Neural cell (in vitro differentiated cells): ENCODE measurements at regions not wholly inside any gene's neighbourhood (a gene's known extent, or its start where the extent isn't known, plus 50 kb on each side); places are given as distances from the start of the nearest gene placed in this dataset.

Experiments used
- H2AFZ ChIP-seq: fragments of 200-600, 300-800 bp; sonication (generic), shearing (Covaris generic); 2 replicates; pipeline ENCODE4 v1.6.0; 2014; ENCODE audit warnings: low read depth, mild to moderate bottlenecking, antibody characterized with exemption, low read length, moderate library complexity
- H3F3A ChIP-seq: fragments of 200-600 bp; shearing (Covaris generic); 2 replicates; pipeline ENCODE4 v1.6.1; 2016; ENCODE audit warnings: mild to moderate bottlenecking, moderate library complexity, mixed read lengths, antibody characterized with exemption, low read length; ENCODE audit not compliant: insufficient read depth, poor library complexity, severe bottlenecking
- H3K27ac ChIP-seq: fragments of 200-600, 300-800 bp; sonication (generic), shearing (Covaris generic); 2 replicates; pipeline ENCODE4 v1.5.1; 2014; ENCODE audit warnings: mild to moderate bottlenecking, low read length, moderate library complexity
- H3K27me3 ChIP-seq: fragments of 300-800, 200-600 bp; sonication (generic), shearing (Covaris generic); 2 replicates; pipeline ENCODE4 v1.6.0; 2014; ENCODE audit warnings: mild to moderate bottlenecking, low read depth, low read length, moderate library complexity; ENCODE audit not compliant: insufficient read depth
- H3K36me3 ChIP-seq: fragments of 300-800, 200-600 bp; sonication (generic), shearing (Covaris generic); 2 replicates; pipeline ENCODE4 v1.5.1; 2014; ENCODE audit warnings: mild to moderate bottlenecking, antibody characterized with exemption, low read length, moderate library complexity; ENCODE audit not compliant: insufficient read depth
- H3K4me2 ChIP-seq: fragments of 300-800, 200-600 bp; sonication (generic), shearing (Covaris generic); 2 replicates; pipeline ENCODE4 v1.6.0; 2014; ENCODE audit warnings: mild to moderate bottlenecking, low read length
- H3K4me3 ChIP-seq: fragments of 300-800, 200-600 bp; sonication (generic), shearing (Covaris generic); 2 replicates; pipeline ENCODE4 v1.5.1; 2014; ENCODE audit warnings: mild to moderate bottlenecking, low read length, moderate library complexity
- H3K79me2 ChIP-seq: fragments of 200-600 bp; shearing (Covaris generic); replicated peaks from 2 replicates; pipeline ENCODE4 v1.6.0; 2014; ENCODE audit warnings: mild to moderate bottlenecking, low read length, moderate library complexity; ENCODE audit not compliant: insufficient read depth
- H3K9ac ChIP-seq: fragments of 300-800, 200-600 bp; sonication (generic), shearing (Covaris generic); 2 replicates; pipeline ENCODE4 v1.6.1; 2016; ENCODE audit warnings: mild to moderate bottlenecking, low read length, mixed read lengths
- H3K9me2 ChIP-seq: fragments of 200-600 bp; shearing (Covaris generic); 2 replicates; pipeline ENCODE4 v1.6.1; 2016; ENCODE audit warnings: mild to moderate bottlenecking, low read length, mixed read lengths; ENCODE audit not compliant: insufficient read depth
- H3K9me3 ChIP-seq: fragments of 200-600, 300-800 bp; sonication (generic), shearing (Covaris generic); 2 replicates; pipeline ENCODE4 v1.6.1; 2016; ENCODE audit warnings: mild to moderate bottlenecking, mixed run types, low read length, moderate library complexity, mixed read lengths
- H4K20me1 ChIP-seq: fragments of 200-600 bp; shearing (Covaris generic); 2 replicates; pipeline ENCODE4 v1.6.1; 2016; ENCODE audit warnings: mild to moderate bottlenecking, mixed run types; ENCODE audit not compliant: insufficient read depth
- EP300 ChIP-seq: fragments of 450-650 bp; conservative IDR thresholded peaks from 2 replicates; pipeline ENCODE4 v1.6.1; 2014; ENCODE audit warnings: antibody characterized with exemption, mild to moderate bottlenecking, moderate library complexity; ENCODE audit not compliant: poor library complexity, severe bottlenecking
- EZH2 ChIP-seq: fragments of 200-600, 300-800 bp; shearing (Covaris generic), sonication (generic); IDR thresholded peaks from 2 replicates; pipeline ENCODE4 v1.6.1; 2014; ENCODE audit warnings: antibody characterized with exemption, low read length, borderline replicate concordance, mild to moderate bottlenecking; ENCODE audit not compliant: insufficient read depth, poor library complexity, severe bottlenecking
- MXI1 ChIP-seq: fragments of 450-650 bp; conservative IDR thresholded peaks from 2 replicates; pipeline ENCODE4 v1.6.1; 2014; ENCODE audit warnings: antibody characterized with exemption, mild to moderate bottlenecking; ENCODE audit not compliant: poor library complexity, severe bottlenecking
- POLR2AphosphoS5 ChIP-seq: IDR thresholded peaks from 2 replicates; pipeline ENCODE4 v1.6.1; 2012
- RAD21 ChIP-seq: fragments of 450-650 bp; conservative IDR thresholded peaks from 2 replicates; pipeline ENCODE4 v1.6.1; 2014; ENCODE audit warnings: antibody characterized with exemption, mild to moderate bottlenecking, moderate library complexity
- REST ChIP-seq: IDR thresholded peaks from 2 replicates; pipeline ENCODE4 v1.6.1; 2012; ENCODE audit warnings: borderline replicate concordance
- SMC3 ChIP-seq: fragments of 450-650 bp; conservative IDR thresholded peaks from 2 replicates; pipeline ENCODE4 v1.6.1; 2014; ENCODE audit warnings: antibody characterized with exemption, mild to moderate bottlenecking, moderate library complexity; ENCODE audit not compliant: poor library complexity
- TAF1 ChIP-seq: IDR thresholded peaks from 2 replicates; pipeline ENCODE4 v1.6.1; 2012; ENCODE audit warnings: low read depth
- TF ChIP-seq, protein P1 (sequence below): fragments of 450-650 bp; IDR thresholded peaks from 2 replicates; pipeline ENCODE4 v1.5.1; 2014; ENCODE audit warnings: antibody characterized with exemption, mild to moderate bottlenecking, moderate library complexity; ENCODE audit not compliant: poor library complexity, severe bottlenecking

DNA sequence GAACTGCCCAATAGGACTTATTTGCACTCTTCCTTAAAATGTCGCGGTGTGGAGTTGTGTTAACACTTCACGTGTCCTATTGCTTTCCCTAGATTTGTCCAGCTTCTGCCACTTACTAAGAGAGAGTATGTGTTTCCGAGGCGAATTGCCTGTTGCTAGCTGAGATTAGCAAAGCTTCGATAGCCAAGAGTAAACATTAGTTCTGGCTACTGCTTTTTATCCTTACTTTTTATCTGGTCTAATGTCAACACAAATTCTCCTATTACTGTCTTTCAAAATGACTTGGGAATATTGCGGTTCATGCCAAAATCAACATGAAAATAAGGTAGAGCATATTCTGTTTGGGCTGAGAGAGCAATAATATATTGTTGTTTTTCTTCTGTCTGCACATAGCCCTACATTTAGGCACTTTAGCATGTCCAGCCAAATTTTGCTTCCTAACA lies 90.4 kb upstream of the VEGFC start:
- H2AFZ ChIP-seq, result no peak overlapping the region
- no peaks in the 10 kb centered on the region for H3K36me3 ChIP-seq
- H3K79me2 ChIP-seq, result no peaks in the 10 kb centered on the region
- H3K9me3 ChIP-seq, result no peaks in the 10 kb centered on the region
- no peaks in the 10 kb centered on the region for H4K20me1 ChIP-seq
- H3K27ac ChIP-seq, result no peak overlapping the region
- no peak overlapping the region for H3K4me3 ChIP-seq
- H3F3A ChIP-seq, result no peaks in the 10 kb centered on the region
- no peak overlapping the region for H3K9ac ChIP-seq
- no peak overlapping the region for H3K4me2 ChIP-seq
- no peak for TF ChIP-seq POLR2AphosphoS5
- TF ChIP-seq SMC3, result no peak
- TF ChIP-seq MXI1, result no peak
- TF ChIP-seq, protein P1, sequence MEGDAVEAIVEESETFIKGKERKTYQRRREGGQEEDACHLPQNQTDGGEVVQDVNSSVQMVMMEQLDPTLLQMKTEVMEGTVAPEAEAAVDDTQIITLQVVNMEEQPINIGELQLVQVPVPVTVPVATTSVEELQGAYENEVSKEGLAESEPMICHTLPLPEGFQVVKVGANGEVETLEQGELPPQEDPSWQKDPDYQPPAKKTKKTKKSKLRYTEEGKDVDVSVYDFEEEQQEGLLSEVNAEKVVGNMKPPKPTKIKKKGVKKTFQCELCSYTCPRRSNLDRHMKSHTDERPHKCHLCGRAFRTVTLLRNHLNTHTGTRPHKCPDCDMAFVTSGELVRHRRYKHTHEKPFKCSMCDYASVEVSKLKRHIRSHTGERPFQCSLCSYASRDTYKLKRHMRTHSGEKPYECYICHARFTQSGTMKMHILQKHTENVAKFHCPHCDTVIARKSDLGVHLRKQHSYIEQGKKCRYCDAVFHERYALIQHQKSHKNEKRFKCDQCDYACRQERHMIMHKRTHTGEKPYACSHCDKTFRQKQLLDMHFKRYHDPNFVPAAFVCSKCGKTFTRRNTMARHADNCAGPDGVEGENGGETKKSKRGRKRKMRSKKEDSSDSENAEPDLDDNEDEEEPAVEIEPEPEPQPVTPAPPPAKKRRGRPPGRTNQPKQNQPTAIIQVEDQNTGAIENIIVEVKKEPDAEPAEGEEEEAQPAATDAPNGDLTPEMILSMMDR, result no peak
- TF ChIP-seq TAF1, result no peak
- no peak for TF ChIP-seq EP300
- TF ChIP-seq REST, result no peak
- TF ChIP-seq RAD21, result no peak
- TF ChIP-seq EZH2, result no peak
- no peaks in the 10 kb centered on the region for H3K9me2 ChIP-seq
- no peaks in the 10 kb centered on the region for H3K27me3 ChIP-seq

DNA sequence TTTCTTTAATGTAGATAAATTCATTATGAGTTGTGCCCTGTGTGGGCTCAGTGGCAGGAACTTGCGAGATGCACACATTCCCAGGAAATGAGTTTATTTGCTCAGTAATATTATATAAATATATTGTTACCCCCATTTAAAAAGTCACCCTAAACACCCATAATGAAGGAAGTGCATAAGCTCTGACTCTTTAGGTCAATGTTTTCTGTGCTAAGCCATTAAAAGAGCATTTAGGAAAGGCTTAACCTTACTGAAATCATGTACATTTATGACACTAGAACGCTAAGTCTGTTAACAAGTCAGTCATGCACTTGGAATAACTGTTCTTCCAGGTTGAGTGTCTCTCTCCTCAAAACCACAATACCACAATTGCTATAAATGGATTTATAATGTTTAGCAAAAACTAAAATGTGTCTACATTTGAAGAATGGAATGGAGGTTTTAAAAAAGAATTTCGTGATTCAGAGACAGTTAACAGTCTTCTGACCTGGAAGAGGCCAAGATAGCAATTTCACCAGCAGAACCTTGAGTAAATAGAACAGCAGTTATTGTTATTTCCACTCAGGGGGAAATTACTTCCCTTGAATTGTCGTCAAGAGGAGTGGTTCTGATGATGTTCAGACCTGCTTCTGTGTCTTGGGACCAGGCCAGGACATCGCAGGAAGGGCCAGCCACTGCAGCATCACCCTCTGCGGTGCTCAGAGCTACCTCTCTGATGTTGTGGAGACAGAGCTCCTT lies 91.1 kb upstream of the VEGFC start:
- no peaks in the 10 kb centered on the region for H3K9me2 ChIP-seq
- no peaks in the 10 kb centered on the region for H4K20me1 ChIP-seq
- H3K9ac ChIP-seq, result no peak overlapping the region
- H3K4me2 ChIP-seq, result no peak overlapping the region
- no peaks in the 10 kb centered on the region for H3K79me2 ChIP-seq
- TF ChIP-seq REST, result no peak
- TF ChIP-seq EP300, result no peak
- TF ChIP-seq SMC3, result no peak
- TF ChIP-seq MXI1, result no peak
- TF ChIP-seq EZH2, result no peak
- no peak for TF ChIP-seq TAF1
- H3K9me3 ChIP-seq, result no peaks in the 10 kb centered on the region
- no peak overlapping the region for H2AFZ ChIP-seq
- no peaks in the 10 kb centered on the region for H3F3A ChIP-seq
- no peak overlapping the region for H3K27ac ChIP-seq
- H3K36me3 ChIP-seq, result no peaks in the 10 kb centered on the region
- H3K4me3 ChIP-seq, result no peak overlapping the region
- H3K27me3 ChIP-seq, result no peaks in the 10 kb centered on the region
